HepG2 (cell line): ENCODE measurements at regions not wholly inside any gene's neighbourhood (a gene's known extent, or its start where the extent isn't known, plus 50 kb on each side); places are given as distances from the start of the nearest gene placed in this dataset.

Experiments
- ATAC-seq: fragments of 200-7000 bp; cut with Tn5 transposase; 3 replicates; pipeline ENCODE4 v1.9.1; 2020; ENCODE audit warnings: mild to moderate bottlenecking, moderate library complexity
- BruUV-seq: library from RNA; stranded (reverse); fragments of 400-500 nt; replicated peaks from 2 replicates; lab custom pipeline; 2021; lab: Mats Ljungman, UMichigan
- CTCF ChIA-PET: fragments of 300-600 bp; formaldehyde crosslinking; extraction: SDS; loops from one replicate; lab custom pipeline; 2021; ENCODE audit warnings: low total read pairs, inconsistent platforms, low intra/inter-chr PET ratio; lab: Yijun Ruan, JAX
- POLR2A ChIA-PET: fragments of 350-600 bp; sonication (Branson Sonifier 250); formaldehyde crosslinking; loops from one replicate; lab custom pipeline; 2020; ENCODE audit warnings: antibody characterized with exemption, inconsistent platforms; lab: Yijun Ruan, JAX
- DNase-seq: peaks from one replicate; pipeline ENCODE4 v3.0.0-alpha.2; 2015; ENCODE audit warnings: low spot score
- FAIRE-seq: peaks from 3 replicates; lab custom pipeline; 2011; peaks lifted over from hg19 to GRCh38; lab: Jason Lieb, UNC
- H2AFZ ChIP-seq: one replicate; pipeline ENCODE4 v1.6.1; 2011; ENCODE audit warnings: low read length, inconsistent platforms
- H3K27ac ChIP-seq: fragments of 300-600 bp; 3 replicates; pipeline ENCODE4 v1.8.0; 2011; ENCODE audit warnings: mixed run types, mild to moderate bottlenecking, mixed read lengths, low read length, inconsistent platforms; ENCODE audit not compliant: insufficient read depth; ENCODE audit errors: extremely low read length
- H3K27me3 ChIP-seq, 2 experiments: fragments of 200-600 bp in 1 of 2; 2 replicates in 1 of 2; 3 replicates in 1 of 2; pipeline versions ENCODE4 v1.6.0 to v1.8.0; 2011; ENCODE audit warnings: low read length in 2 of 2, mild to moderate bottlenecking in 2 of 2, moderate library complexity in 2 of 2, inconsistent platforms in 1 of 2; ENCODE audit not compliant: insufficient read depth in 2 of 2, control insufficient read depth in 1 of 2
- H3K36me3 ChIP-seq, 2 experiments: fragments of 200-600 bp in 1 of 2; replicated peaks in 1 of 2; 2 replicates in 1 of 2; 3 replicates in 1 of 2; pipeline versions ENCODE4 v1.5.1 to v1.8.0; 2011; ENCODE audit warnings: low read length in 2 of 2, inconsistent platforms in 1 of 2; ENCODE audit not compliant: insufficient read depth in 2 of 2, control insufficient read depth in 1 of 2
- H3K4me1 ChIP-seq: 2 replicates; pipeline ENCODE4 v1.5.1; 2012; ENCODE audit warnings: low read length, inconsistent platforms; ENCODE audit not compliant: insufficient read depth
- H3K4me2 ChIP-seq: 2 replicates; pipeline ENCODE4 v1.6.0; 2011; ENCODE audit warnings: low read depth, low read length, inconsistent platforms
- H3K4me3 ChIP-seq, 3 experiments: fragments of 200-600 bp in 1 of 3; sonication (generic), shearing (Covaris generic) in 1 of 3; replicated peaks in 1 of 3; 2 replicates each; pipeline ENCODE4 v1.5.1; 2011 to 2016; ENCODE audit warnings: low read length in 3 of 3, inconsistent platforms in 2 of 3, low read depth in 2 of 3, mild to moderate bottlenecking in 2 of 3, control low read depth in 1 of 3, mixed read lengths in 1 of 3; ENCODE audit not compliant: insufficient read depth in 1 of 3
- H3K79me2 ChIP-seq: one replicate; pipeline ENCODE4 v1.6.1; 2011; ENCODE audit warnings: low read length, inconsistent platforms; ENCODE audit not compliant: insufficient read depth
- H3K9ac ChIP-seq: 2 replicates; pipeline ENCODE4 v1.6.0; 2011; ENCODE audit warnings: mild to moderate bottlenecking, low read depth, low read length, inconsistent platforms; ENCODE audit not compliant: insufficient read depth
- H3K9me3 ChIP-seq: 2 replicates; pipeline ENCODE4 v1.5.1; 2012; ENCODE audit warnings: mild to moderate bottlenecking, low read length
- H4K20me1 ChIP-seq: 2 replicates; pipeline ENCODE4 v1.6.0; 2011; ENCODE audit warnings: inconsistent platforms, mild to moderate bottlenecking, low read length, moderate library complexity; ENCODE audit not compliant: insufficient read depth
- CBX2 ChIP-seq, 2 experiments: fragments of 200-600 bp in 1 of 2; sonication (generic); formaldehyde crosslinking in 1 of 2; IDR thresholded peaks; 2 replicates each; pipeline versions ENCODE4 v1.7.0 to v1.8.1; 2018 to 2022; ENCODE audit warnings: low read depth in 2 of 2, low read length in 1 of 2, mild to moderate bottlenecking in 1 of 2, missing genetic modification reagents in 1 of 2
- HMGA1 ChIP-seq: sonication (generic); formaldehyde crosslinking; conservative IDR thresholded peaks from 2 replicates; pipeline ENCODE4 v1.4.0; 2020; ENCODE audit warnings: missing genetic modification reagents
- JDP2 ChIP-seq: sonication (generic); formaldehyde crosslinking; IDR thresholded peaks from 2 replicates; pipeline ENCODE4 v1.8.1; 2022; ENCODE audit warnings: missing genetic modification reagents, borderline replicate concordance
- PCBP2 ChIP-seq: fragments of 200-400 bp; formaldehyde crosslinking; optimal IDR thresholded peaks from 2 replicates; pipeline ENCODE3; 2018; ENCODE audit warnings: low read length, low read depth; ENCODE audit not compliant: poor library complexity, severe bottlenecking
- PTBP1 ChIP-seq: fragments of 200-400 bp; formaldehyde crosslinking; IDR thresholded peaks from 2 replicates; pipeline ENCODE4 v1.6.1; 2018; ENCODE audit warnings: low read length, low read depth; ENCODE audit not compliant: poor library complexity, severe bottlenecking
- RBFOX2 ChIP-seq: fragments of 200-400 bp; formaldehyde crosslinking; IDR thresholded peaks from 2 replicates; pipeline ENCODE4 v1.6.1; 2017; ENCODE audit warnings: low read depth, mild to moderate bottlenecking, low read length
- REL ChIP-seq: sonication (generic); formaldehyde crosslinking; conservative IDR thresholded peaks from 2 replicates; pipeline ENCODE4 v1.8.0; 2022; ENCODE audit warnings: mild to moderate bottlenecking, missing genetic modification reagents, moderate library complexity
- RFX5 ChIP-seq: IDR thresholded peaks from 2 replicates; pipeline ENCODE4 v1.6.1; 2011; ENCODE audit warnings: low read depth, low read length, improper control_type of control experiment
- RNF2 ChIP-seq: fragments of 450-650 bp; conservative IDR thresholded peaks from 2 replicates; pipeline ENCODE4 v1.6.1; 2016; ENCODE audit warnings: low read depth
- RXRB ChIP-seq: IDR thresholded peaks from 2 replicates; pipeline ENCODE4 v1.6.1; 2016; ENCODE audit warnings: borderline replicate concordance, missing genetic modification reagents, missing compliant biosample characterization
- SCMH1 ChIP-seq: sonication (generic); formaldehyde crosslinking; IDR thresholded peaks from 2 replicates; pipeline ENCODE4 v1.9.0; 2021; ENCODE audit warnings: missing genetic modification reagents, mild to moderate bottlenecking, borderline replicate concordance
- SIX4 ChIP-seq: sonication (generic); formaldehyde crosslinking; IDR thresholded peaks from 2 replicates; pipeline ENCODE4 v1.4.0; 2020; ENCODE audit warnings: missing genetic modification reagents
- STAG1 ChIP-seq: sonication (generic); formaldehyde crosslinking; IDR thresholded peaks from 2 replicates; pipeline ENCODE4 v1.4.0; 2020; ENCODE audit warnings: missing genetic modification reagents
- THAP11 ChIP-seq: IDR thresholded peaks from 2 replicates; pipeline ENCODE4 v1.6.1; 2016; ENCODE audit warnings: missing biosample characterization, missing genetic modification reagents
- ZEB1 ChIP-seq: IDR thresholded peaks from 2 replicates; pipeline ENCODE4 v1.6.1; 2012; ENCODE audit warnings: mild to moderate bottlenecking, low read depth, inconsistent platforms; ENCODE audit not compliant: insufficient replicate concordance
- ZNF10 ChIP-seq: sonication (generic); formaldehyde crosslinking; IDR thresholded peaks from 2 replicates; pipeline ENCODE4 v1.4.0; 2020; ENCODE audit warnings: mild to moderate bottlenecking, low read depth, missing genetic modification reagents, borderline replicate concordance
- ZNF30 ChIP-seq: sonication (generic); formaldehyde crosslinking; IDR thresholded peaks from 2 replicates; pipeline ENCODE4 v1.5.0; 2020; ENCODE audit warnings: mild to moderate bottlenecking, missing genetic modification reagents
- WGBS: methylation state at CpG from one replicate; pipeline ENCODE4 v1.1.6; 2017; ENCODE audit warnings: low lambda C conversion rate; 5-methylcytosine and 5-hydroxymethylcytosine counted together
- in situ Hi-C: cut with HindIII; loops from 2 replicates; pipeline ENCODE4 v1.10.0; 2017; ENCODE audit warnings: low pct_unique_long_range_greater_than_20kb; ENCODE audit not compliant: extremely low pct_ligation_motif_present
- intact Hi-C: fragments of 100-400 bp; cut with micrococcal nuclease; formaldehyde crosslinking; loops from one replicate; pipeline ENCODE4 v1.10.0; 2022; ENCODE audit not compliant: unreplicated experiment
- TF ChIP-seq, protein P1 (sequence below): sonication (generic); formaldehyde crosslinking; IDR thresholded peaks from 2 replicates; pipeline ENCODE4 v1.4.0; 2020; ENCODE audit warnings: missing genetic modification reagents, borderline replicate concordance
- TF ChIP-seq, protein P2 (sequence below): IDR thresholded peaks from 2 replicates; pipeline ENCODE4 v1.4.0; 2020; ENCODE audit warnings: mild to moderate bottlenecking, missing genetic modification reagents

- H3K36me3 ChIP-seq: no peaks in the 10 kb centered on the region
- ChIA-PET POLR2A (no interaction called here), CTCF (interaction anchor here (1.2 to 1.7 kb wide), 3 partner anchors 973 to 1473 kb away, joined by 6 to 8 read pairs (median 7); no protein-coding TSS in a partner anchor)
- H2AFZ ChIP-seq: no peak overlapping the region
- ATAC-seq (peak; percentile 83), DNase-seq (peak; percentile 48), FAIRE-seq (peak; percentile 86)
- H3K4me1 ChIP-seq: peaks cover 7% of the 10 kb centered on the region
- peak overlapping the region; percentile 78 for H3K4me2 ChIP-seq
- no peaks in the 10 kb centered on the region for H3K9me3 ChIP-seq
- peak overlapping the region in 1 of 3 experiments; percentile 61; a peak in 1 of 6 replicates for H3K4me3 ChIP-seq
- no peak overlapping the region for H3K9ac ChIP-seq
- intact Hi-C loops (loop anchor here (1.0 to 2.0 kb wide), 6 partner anchors 61 to 1473 kb away; no protein-coding TSS in a partner anchor), in situ Hi-C loops (loop anchor here (5.0 kb wide), 1 partner anchor 976 kb away; no protein-coding TSS in a partner anchor)
- H3K79me2 ChIP-seq: no peaks in the 10 kb centered on the region
- H4K20me1 ChIP-seq: no peaks in the 10 kb centered on the region
- no TSS peak for BruUV-seq
- no peak overlapping the region for H3K27ac ChIP-seq
- H3K27me3 ChIP-seq: peaks cover 4 to 14% of the 10 kb centered on the region in 2 experiments; a peak in 3 of 5 replicates
- WGBS: 1% methylated on average over 5 of the region's 5 CpGs
- TF ChIP-seq CBX2 (IDR thresholded peaks at IDR 0.05; ENCODE audit: low read depth, low read length): peak; percentile 87; the same call in 1 of the 2 replicates
- no peak for TF ChIP-seq CBX2 (CRISPR knock-in tag; IDR thresholded peaks at IDR 0.05; ENCODE audit: low read depth)
- TF ChIP-seq, protein P1, sequence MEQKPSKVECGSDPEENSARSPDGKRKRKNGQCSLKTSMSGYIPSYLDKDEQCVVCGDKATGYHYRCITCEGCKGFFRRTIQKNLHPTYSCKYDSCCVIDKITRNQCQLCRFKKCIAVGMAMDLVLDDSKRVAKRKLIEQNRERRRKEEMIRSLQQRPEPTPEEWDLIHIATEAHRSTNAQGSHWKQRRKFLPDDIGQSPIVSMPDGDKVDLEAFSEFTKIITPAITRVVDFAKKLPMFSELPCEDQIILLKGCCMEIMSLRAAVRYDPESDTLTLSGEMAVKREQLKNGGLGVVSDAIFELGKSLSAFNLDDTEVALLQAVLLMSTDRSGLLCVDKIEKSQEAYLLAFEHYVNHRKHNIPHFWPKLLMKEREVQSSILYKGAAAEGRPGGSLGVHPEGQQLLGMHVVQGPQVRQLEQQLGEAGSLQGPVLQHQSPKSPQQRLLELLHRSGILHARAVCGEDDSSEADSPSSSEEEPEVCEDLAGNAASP (CRISPR knock-in tag): 0 out of 2 replicates have a peak, but pooled peaks have one; percentile 22
- TF ChIP-seq, protein P2, sequence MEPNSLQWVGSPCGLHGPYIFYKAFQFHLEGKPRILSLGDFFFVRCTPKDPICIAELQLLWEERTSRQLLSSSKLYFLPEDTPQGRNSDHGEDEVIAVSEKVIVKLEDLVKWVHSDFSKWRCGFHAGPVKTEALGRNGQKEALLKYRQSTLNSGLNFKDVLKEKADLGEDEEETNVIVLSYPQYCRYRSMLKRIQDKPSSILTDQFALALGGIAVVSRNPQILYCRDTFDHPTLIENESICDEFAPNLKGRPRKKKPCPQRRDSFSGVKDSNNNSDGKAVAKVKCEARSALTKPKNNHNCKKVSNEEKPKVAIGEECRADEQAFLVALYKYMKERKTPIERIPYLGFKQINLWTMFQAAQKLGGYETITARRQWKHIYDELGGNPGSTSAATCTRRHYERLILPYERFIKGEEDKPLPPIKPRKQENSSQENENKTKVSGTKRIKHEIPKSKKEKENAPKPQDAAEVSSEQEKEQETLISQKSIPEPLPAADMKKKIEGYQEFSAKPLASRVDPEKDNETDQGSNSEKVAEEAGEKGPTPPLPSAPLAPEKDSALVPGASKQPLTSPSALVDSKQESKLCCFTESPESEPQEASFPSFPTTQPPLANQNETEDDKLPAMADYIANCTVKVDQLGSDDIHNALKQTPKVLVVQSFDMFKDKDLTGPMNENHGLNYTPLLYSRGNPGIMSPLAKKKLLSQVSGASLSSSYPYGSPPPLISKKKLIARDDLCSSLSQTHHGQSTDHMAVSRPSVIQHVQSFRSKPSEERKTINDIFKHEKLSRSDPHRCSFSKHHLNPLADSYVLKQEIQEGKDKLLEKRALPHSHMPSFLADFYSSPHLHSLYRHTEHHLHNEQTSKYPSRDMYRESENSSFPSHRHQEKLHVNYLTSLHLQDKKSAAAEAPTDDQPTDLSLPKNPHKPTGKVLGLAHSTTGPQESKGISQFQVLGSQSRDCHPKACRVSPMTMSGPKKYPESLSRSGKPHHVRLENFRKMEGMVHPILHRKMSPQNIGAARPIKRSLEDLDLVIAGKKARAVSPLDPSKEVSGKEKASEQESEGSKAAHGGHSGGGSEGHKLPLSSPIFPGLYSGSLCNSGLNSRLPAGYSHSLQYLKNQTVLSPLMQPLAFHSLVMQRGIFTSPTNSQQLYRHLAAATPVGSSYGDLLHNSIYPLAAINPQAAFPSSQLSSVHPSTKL: peak; percentile 18; the same call in 1 of the 2 replicates
- no peak for TF ChIP-seq REL (CRISPR knock-in tag)
- no peak for TF ChIP-seq RNF2
- no peak for TF ChIP-seq RBFOX2
- peak; percentile 87 for TF ChIP-seq STAG1 (CRISPR knock-in tag)
- no peak for TF ChIP-seq PTBP1
- no peak for TF ChIP-seq JDP2 (CRISPR knock-in tag)
- TF ChIP-seq PCBP2: no peak
- TF ChIP-seq SCMH1 (CRISPR knock-in tag): no peak
- TF ChIP-seq SIX4 (CRISPR knock-in tag): no peak
- no peak for TF ChIP-seq HMGA1 (CRISPR knock-in tag)
- no peak for TF ChIP-seq ZNF10 (CRISPR knock-in tag)
- no peak for TF ChIP-seq ZNF30
- TF ChIP-seq RXRB (CRISPR knock-in tag): no peak
- TF ChIP-seq THAP11 (CRISPR knock-in tag): 0 out of 2 replicates have a peak, but pooled peaks have one; percentile 14
- TF ChIP-seq ZEB1: no peak
- no peak for TF ChIP-seq RFX5
Observed at GRCh38 chr3:182683453-182683852, 109.9 kb upstream of the ATP11B start.
